HG02970 (cell line): ENCODE measurements at regions not wholly inside any gene's neighbourhood (a gene's known extent, or its start where the extent isn't known, plus 50 kb on each side); places are given as distances from the start of the nearest gene placed in this dataset.
"Not testable (repeated sequence)": the region's sequence is repeated elsewhere in the genome, so short reads cannot be mapped to it uniquely, and the experiment has no call there.

Experiments used
- ATAC-seq: cut with Tn5 transposase; IDR thresholded peaks from one replicate; pipeline ENCODE4 v1.9.1; 2021; ENCODE audit warnings: mild to moderate bottlenecking, moderate library complexity, moderate number of reproducible peaks; ENCODE audit not compliant: unreplicated experiment, low FRiP score

GRCh38 chr5:124622851-124623250, 123.6 kb downstream of the ZNF608 start:
- no peak for ATAC-seq

DNA sequence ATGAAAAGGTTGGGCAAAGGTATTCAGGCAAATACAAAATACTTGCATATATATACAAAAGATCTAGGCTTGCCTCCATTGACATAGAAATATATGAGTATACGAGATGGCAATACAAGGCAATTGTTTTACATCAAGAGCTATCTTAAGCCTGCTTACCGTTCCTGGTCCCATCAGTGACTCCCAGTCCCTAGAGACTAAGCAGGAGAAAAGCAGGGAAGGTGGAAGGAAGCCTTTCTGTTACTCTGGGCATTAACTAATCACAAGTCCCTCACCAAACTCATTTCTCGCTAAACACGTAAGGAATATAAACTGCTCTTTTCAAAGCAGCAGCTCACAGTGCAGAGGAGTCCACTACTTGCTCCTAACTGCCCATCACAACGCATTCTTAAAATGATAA, 125.2 kb downstream of the ZNF608 start:
- no peak for ATAC-seq

DNA sequence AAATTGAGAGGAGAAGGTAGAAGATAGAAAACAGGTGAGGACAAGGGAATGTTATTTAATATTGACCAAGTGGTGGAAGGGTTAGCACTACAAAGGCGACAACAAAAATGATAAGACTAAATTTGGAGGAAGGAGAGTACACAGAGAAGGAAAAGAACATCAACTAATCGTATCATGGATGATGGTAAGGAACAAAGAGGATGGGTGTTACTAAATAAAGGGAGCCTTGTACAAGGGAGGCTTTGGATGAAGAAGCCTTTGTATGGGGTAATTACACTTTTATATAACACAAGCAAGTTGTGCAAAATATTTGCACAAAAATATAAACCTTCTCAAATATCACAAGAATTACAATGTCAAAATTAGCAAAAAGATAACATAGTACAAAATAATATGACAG, 125.7 kb downstream of the ZNF608 start:
- ATAC-seq = no peak

- ATAC-seq = no peak
These were observed 127.3 kb downstream of the ZNF608 start for GRCh38 chr5:124619121-124619520.

DNA sequence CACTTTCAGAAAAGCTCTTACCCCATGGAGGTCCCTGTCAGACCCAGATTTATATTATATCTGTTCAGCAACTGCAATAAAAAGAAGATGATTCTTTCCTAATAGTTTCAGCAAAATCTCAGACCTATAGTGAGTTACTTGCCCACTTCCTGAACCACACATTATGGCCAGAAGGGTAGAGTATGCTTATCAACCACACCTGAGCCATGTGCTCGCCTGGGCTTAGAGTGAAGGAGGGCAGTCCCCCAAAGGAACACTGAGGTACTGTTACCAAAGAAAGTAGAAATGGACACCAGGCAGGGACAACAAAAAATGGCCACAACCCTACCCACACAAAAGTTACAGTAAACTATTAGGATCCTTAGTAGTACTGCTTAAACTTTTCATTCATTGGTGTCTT, 128.7 kb downstream of the ZNF608 start:
- ATAC-seq = no peak

GRCh38 chr5:124614836-124615385, 131.5 kb downstream of the ZNF608 start:
- ATAC-seq = no peak

DNA sequence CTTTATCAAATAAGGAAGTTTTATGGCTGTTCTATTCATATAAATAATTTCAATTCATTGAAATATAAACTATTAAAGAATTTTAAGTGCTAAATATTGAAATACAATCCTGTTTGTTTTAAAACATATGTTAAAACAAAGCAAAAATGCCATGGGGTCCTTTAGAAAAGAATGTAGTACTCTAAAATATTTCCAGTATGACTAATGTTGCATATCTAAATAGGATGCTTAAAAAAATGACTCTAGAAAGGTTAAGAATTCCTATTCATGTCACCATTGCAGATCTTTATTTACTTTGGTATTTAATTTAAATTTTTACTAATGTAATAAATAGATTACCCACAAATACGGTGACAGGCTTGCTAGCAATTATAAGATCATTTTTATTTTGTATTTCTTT, 132.3 kb downstream of the ZNF608 start:
- no peak for ATAC-seq

DNA sequence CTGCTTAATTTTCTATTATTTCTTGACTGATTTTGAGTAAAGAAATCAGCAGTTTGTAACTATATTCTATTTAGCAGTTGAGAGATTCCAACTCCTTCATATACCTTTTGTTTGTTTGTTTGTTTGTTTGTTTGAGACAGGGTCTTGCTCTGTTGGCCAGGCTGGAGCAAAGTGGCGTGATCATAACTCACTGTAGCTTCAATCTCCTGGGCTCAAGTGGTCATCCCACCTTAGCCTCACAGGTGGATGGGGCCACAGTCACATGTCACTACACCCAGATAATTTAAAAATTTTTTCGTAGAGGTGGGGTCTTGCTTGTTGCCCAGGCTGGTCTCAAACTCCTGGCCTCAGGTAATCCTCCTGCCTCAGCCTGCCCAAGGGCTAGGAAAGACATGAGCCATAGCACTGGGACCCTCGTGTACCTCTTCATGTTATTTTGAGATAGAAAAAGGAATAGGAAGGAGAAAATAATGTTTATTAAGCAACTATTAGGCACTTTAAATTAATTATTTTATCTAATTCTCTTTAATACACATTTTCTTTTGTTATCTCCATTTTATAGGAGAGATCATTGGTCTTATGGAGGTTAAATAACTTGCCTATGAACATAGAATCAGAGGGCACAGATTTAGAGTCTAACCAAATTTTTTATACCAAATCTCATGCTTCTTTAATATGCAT, 133.0 kb downstream of the ZNF608 start:
- ATAC-seq = no peak

- ATAC-seq = no peak
These were observed 134.4 kb downstream of the ZNF608 start for GRCh38 chr5:124612023-124612422.

DNA sequence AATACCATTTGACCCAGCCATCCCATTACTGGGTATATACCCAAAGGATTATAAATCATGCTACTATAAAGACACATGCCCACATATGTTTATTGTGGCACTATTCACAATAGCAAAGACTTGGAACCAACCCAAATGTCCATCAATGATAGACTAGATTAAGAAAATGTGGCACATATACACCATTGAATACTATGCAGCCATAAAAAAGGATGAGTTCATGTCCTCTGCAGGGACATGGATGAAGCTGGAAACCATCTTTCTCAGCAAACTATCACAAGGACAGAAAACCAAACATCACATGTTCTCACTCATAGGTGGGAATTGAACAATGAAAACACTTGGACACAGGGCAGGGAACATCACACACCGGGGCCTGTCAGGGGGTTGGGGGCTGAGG, 135.2 kb downstream of the ZNF608 start:
- not testable (repeated sequence) for ATAC-seq

GRCh38 chr5:124609685-124610084, 136.8 kb downstream of the ZNF608 start:
- ATAC-seq = not testable (repeated sequence)

GRCh38 chr5:124606543-124606942, 139.9 kb downstream of the ZNF608 start:
- no peak for ATAC-seq

- no peak for ATAC-seq
These were observed 140.3 kb downstream of the ZNF608 start for GRCh38 chr5:124606093-124606492.

- ATAC-seq = no peak
These were observed 140.9 kb downstream of the ZNF608 start for GRCh38 chr5:124605541-124605940.

- no peak for ATAC-seq
These were observed 142.0 kb downstream of the ZNF608 start for GRCh38 chr5:124604419-124604818.

- ATAC-seq = no peak
These were observed 143.4 kb downstream of the ZNF608 start for GRCh38 chr5:124602925-124603650.

GRCh38 chr5:124599028-124599973, 147.1 kb downstream of the ZNF608 start:
- no peak for ATAC-seq

DNA sequence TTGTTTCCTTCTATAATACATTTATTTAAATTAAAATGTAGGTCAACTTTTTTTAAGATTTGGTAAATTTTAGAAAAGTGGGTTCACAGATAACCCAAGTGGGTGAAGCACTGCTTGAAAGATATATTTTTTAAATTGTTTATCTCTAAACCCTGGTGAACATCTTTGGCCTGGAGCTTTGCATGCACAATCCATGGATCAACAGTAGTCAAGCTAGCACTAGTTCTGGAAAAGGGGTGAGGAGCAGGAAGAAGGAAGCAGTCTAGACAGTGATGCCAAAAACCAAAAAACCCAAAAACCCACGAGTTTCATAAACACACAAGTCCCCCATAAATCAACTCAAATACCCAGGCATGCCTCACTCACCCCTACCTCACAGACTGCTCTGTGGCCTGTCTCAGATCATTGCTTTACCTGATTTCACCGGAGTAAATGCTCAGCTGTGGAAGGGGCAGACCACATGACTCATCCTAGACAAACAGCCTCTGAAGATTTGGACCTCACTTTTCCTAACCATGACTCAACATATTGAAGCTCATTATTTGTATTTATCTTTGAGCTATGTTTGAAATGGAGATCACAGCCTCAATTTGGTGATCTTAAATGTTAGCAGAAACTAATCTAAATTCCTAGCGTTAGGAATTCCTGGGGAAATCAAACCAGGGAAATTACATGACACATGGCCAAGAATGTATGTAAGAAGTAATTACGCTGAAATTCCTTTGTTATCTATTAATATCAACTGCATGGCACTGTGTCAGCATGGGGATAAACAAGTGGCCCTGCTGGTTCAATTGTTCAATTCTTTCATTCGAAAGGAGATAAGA, 149.6 kb downstream of the ZNF608 start:
- no peak for ATAC-seq

- no peak for ATAC-seq
These were observed 152.5 kb downstream of the ZNF608 start for GRCh38 chr5:124593952-124594351.

GRCh38 chr5:124592891-124593290, 153.5 kb downstream of the ZNF608 start:
- ATAC-seq = no peak
